ENCODE measurements at regions not wholly inside any gene's neighbourhood (a gene's known extent, or its start where the extent isn't known, plus 50 kb on each side); places are given as distances from the start of the nearest gene placed in this dataset.

GRCh38 chr4:154015578-154015977, 226.7 kb upstream of the SFRP2 start:
- Histone ChIP-seq H3K27ac (no peak overlapping the region), H3K36me3 (no peaks in the 10 kb centered on the region), H3K9me3 (no peaks in the 10 kb centered on the region), H3K27me3 (no peaks in the 10 kb centered on the region), H3K4me1 (ENCODE audit: insufficient read depth) (no peaks in the 10 kb centered on the region), H3K4me3 (no peak overlapping the region)
- no peak for DNase-seq
- TF ChIP-seq EP300 (IDR thresholded peaks at IDR 0.05): no peak
- TF ChIP-seq POLR2A (IDR thresholded peaks at IDR 0.05): no peak
- TF ChIP-seq CTCF (IDR thresholded peaks at IDR 0.05): no peak
- 12 to 22% (median 16%) methylated on average over 3 of the region's 3 CpGs for WGBS, 3 donors
- intact Hi-C loops (cut with DNase I): no loop called here

GRCh38 chr4:154014407-154015321, 225.8 kb upstream of the SFRP2 start:
- H3K4me3 ChIP-seq: no peak overlapping the region
- H3K36me3 ChIP-seq: no peaks in the 10 kb centered on the region
- no peaks in the 10 kb centered on the region for H3K9me3 ChIP-seq
- WGBS, 3 donors: 4 to 12% (median 9%) methylated on average over 7 of the region's 7 CpGs
- no peak for DNase-seq
- no peak overlapping the region for H3K27ac ChIP-seq
- no peaks in the 10 kb centered on the region for H3K27me3 ChIP-seq
- intact Hi-C loops (cut with DNase I): no loop called here
- no peak for TF ChIP-seq POLR2A (IDR thresholded peaks at IDR 0.05)
- TF ChIP-seq CTCF (IDR thresholded peaks at IDR 0.05): no peak
- no peak for TF ChIP-seq EP300 (IDR thresholded peaks at IDR 0.05)
- H3K4me1 ChIP-seq (ENCODE audit: insufficient read depth): no peaks in the 10 kb centered on the region

- Histone ChIP-seq H3K4me1 (ENCODE audit: insufficient read depth) (no peaks in the 10 kb centered on the region), H3K4me3 (no peak overlapping the region), H3K9me3 (no peaks in the 10 kb centered on the region), H3K27ac (no peak overlapping the region), H3K36me3 (no peaks in the 10 kb centered on the region), H3K27me3 (no peaks in the 10 kb centered on the region)
- TF ChIP-seq CTCF (IDR thresholded peaks at IDR 0.05) (no peak), EP300 (IDR thresholded peaks at IDR 0.05) (no peak), POLR2A (IDR thresholded peaks at IDR 0.05) (no peak)
- intact Hi-C loops (cut with DNase I): no loop called here
- DNase-seq: no peak
Measured at GRCh38 chr4:154013576-154013975, 224.7 kb upstream of the SFRP2 start.

- DNase-seq: no peak
- intact Hi-C loops (cut with DNase I): no loop called here
Measured at GRCh38 chr4:154010371-154010770, 221.5 kb upstream of the SFRP2 start.

More at GRCh38 chr4:154010371-154010770, 221.5 kb upstream of the SFRP2 start:
- Histone ChIP-seq H3K27me3 (no peaks in the 10 kb centered on the region), H3K36me3 (no peaks in the 10 kb centered on the region), H3K4me3 (no peak overlapping the region), H3K4me1 (ENCODE audit: insufficient read depth) (no peaks in the 10 kb centered on the region), H3K27ac (no peak overlapping the region), H3K9me3 (no peaks in the 10 kb centered on the region)
- no peak for TF ChIP-seq POLR2A (IDR thresholded peaks at IDR 0.05)
- no peak for TF ChIP-seq EP300 (IDR thresholded peaks at IDR 0.05)
- no peak for TF ChIP-seq CTCF (IDR thresholded peaks at IDR 0.05)
- 46 to 54% (median 52%) methylated on average over 7 of the region's 7 CpGs for WGBS, 3 donors

Data from ovary (tissue), 7 donors.